NB4 (cell line): ENCODE measurements at regions not wholly inside any gene's neighbourhood (a gene's known extent, or its start where the extent isn't known, plus 50 kb on each side); places are given as distances from the start of the nearest gene placed in this dataset.

Experiments used
- DNase-seq: peaks from one replicate; pipeline ENCODE4 v3.0.0; 2010; ENCODE audit warnings: low read depth
- H3K4me3 ChIP-seq: one replicate; pipeline ENCODE4 v1.5.1; 2011; ENCODE audit warnings: mild to moderate bottlenecking, low read depth, low read length, moderate library complexity
- CTCF ChIP-seq: IDR thresholded peaks from one replicate; pipeline ENCODE4 v1.5.1; 2012; ENCODE audit warnings: low read depth, low read length
- MAX ChIP-seq: IDR thresholded peaks from 2 replicates; pipeline ENCODE4 v1.6.1; 2011; ENCODE audit warnings: low read depth, low read length
- MYC ChIP-seq: IDR thresholded peaks from 2 replicates; pipeline ENCODE4 v1.6.1; 2011; ENCODE audit warnings: low read depth, low read length
- POLR2A ChIP-seq: IDR thresholded peaks from 2 replicates; pipeline ENCODE4 v1.6.1; 2011; ENCODE audit warnings: mild to moderate bottlenecking; ENCODE audit not compliant: insufficient read length; ENCODE audit errors: extremely low read depth

GRCh38 chr12:124481257-124481750, 86.1 kb downstream of the NCOR2 start:
- no peak for DNase-seq
- no peak overlapping the region for H3K4me3 ChIP-seq
- TF ChIP-seq MYC (no peak), CTCF (no peak), MAX (no peak), POLR2A (no peak)

- TF ChIP-seq POLR2A, result no peak
- no peak for TF ChIP-seq CTCF
- TF ChIP-seq MYC, result no peak
- TF ChIP-seq MAX, result no peak
- DNase-seq, result no peak
- no peak overlapping the region for H3K4me3 ChIP-seq
Observed at GRCh38 chr12:124480469-124481256, 86.7 kb downstream of the NCOR2 start.

GRCh38 chr12:124479680-124480468, 87.5 kb downstream of the NCOR2 start:
- no peak for TF ChIP-seq CTCF
- TF ChIP-seq MYC, result no peak
- no peak for TF ChIP-seq MAX
- TF ChIP-seq POLR2A, result no peak
- no peak for DNase-seq
- no peak overlapping the region for H3K4me3 ChIP-seq

GRCh38 chr12:124478985-124479645, 88.3 kb downstream of the NCOR2 start:
- TF ChIP-seq MAX, result no peak
- TF ChIP-seq CTCF, result no peak
- no peak for TF ChIP-seq POLR2A
- no peak for TF ChIP-seq MYC
- no peak overlapping the region for H3K4me3 ChIP-seq
- no peak for DNase-seq

GRCh38 chr12:124478416-124478815, 89.0 kb downstream of the NCOR2 start:
- no peak for TF ChIP-seq CTCF

More at GRCh38 chr12:124478416-124478815, 89.0 kb downstream of the NCOR2 start:
- H3K4me3 ChIP-seq, result no peak overlapping the region
- no peak for DNase-seq
